ENCODE measurements at regions not wholly inside any gene's neighbourhood (a gene's known extent, or its start where the extent isn't known, plus 50 kb on each side); places are given as distances from the start of the nearest gene placed in this dataset.

- Histone ChIP-seq H3K9ac (ENCODE audit: low read length) (no peak overlapping the region), H3K4me3 (ENCODE audit: low read length) (no peak overlapping the region), H3K4me1 (ENCODE audit: control insufficient read depth, insufficient read depth, low read length) (no peaks in the 10 kb centered on the region), H3K27me3 (replicated peaks; ENCODE audit: control insufficient read depth, insufficient read depth, low read length) (no peaks in the 10 kb centered on the region), H3K9me3 (ENCODE audit: control insufficient read depth, low read length) (no peaks in the 10 kb centered on the region), H3K36me3 (ENCODE audit: control insufficient read depth, insufficient read depth, low read length, severe bottlenecking) (no peaks in the 10 kb centered on the region)
- no peak for DNase-seq (ENCODE audit: low read depth)
Measured at GRCh38 chr2:192854031-192854430, 659.3 kb upstream of the TMEFF2 start.

- no peak for DNase-seq (ENCODE audit: low read depth)
Measured at GRCh38 chr2:192828947-192829346, 634.2 kb upstream of the TMEFF2 start.

GRCh38 chr2:192828175-192828574 lies 633.4 kb upstream of the TMEFF2 start:
- Histone ChIP-seq H3K9me3 (ENCODE audit: control insufficient read depth, low read length) (no peaks in the 10 kb centered on the region), H3K9ac (ENCODE audit: low read length) (no peak overlapping the region), H3K36me3 (ENCODE audit: control insufficient read depth, insufficient read depth, low read length, severe bottlenecking) (no peaks in the 10 kb centered on the region), H3K27me3 (replicated peaks; ENCODE audit: control insufficient read depth, insufficient read depth, low read length) (no peaks in the 10 kb centered on the region), H3K4me3 (ENCODE audit: low read length) (no peak overlapping the region), H3K4me1 (ENCODE audit: control insufficient read depth, insufficient read depth, low read length) (no peaks in the 10 kb centered on the region)
- no peak for DNase-seq (ENCODE audit: low read depth)

More at GRCh38 chr2:192828947-192829346, 634.2 kb upstream of the TMEFF2 start:
- Histone ChIP-seq H3K9ac (ENCODE audit: low read length) (no peak overlapping the region), H3K9me3 (ENCODE audit: control insufficient read depth, low read length) (no peaks in the 10 kb centered on the region), H3K4me1 (ENCODE audit: control insufficient read depth, insufficient read depth, low read length) (no peaks in the 10 kb centered on the region), H3K36me3 (ENCODE audit: control insufficient read depth, insufficient read depth, low read length, severe bottlenecking) (no peaks in the 10 kb centered on the region), H3K27me3 (replicated peaks; ENCODE audit: control insufficient read depth, insufficient read depth, low read length) (no peaks in the 10 kb centered on the region), H3K4me3 (ENCODE audit: low read length) (no peak overlapping the region)

- no peak for DNase-seq (ENCODE audit: low read depth)
- no peaks in the 10 kb centered on the region for H3K36me3 ChIP-seq (ENCODE audit: control insufficient read depth, insufficient read depth, low read length, severe bottlenecking)
- H3K4me1 ChIP-seq (ENCODE audit: control insufficient read depth, insufficient read depth, low read length), result no peaks in the 10 kb centered on the region
- H3K9ac ChIP-seq (ENCODE audit: low read length), result no peak overlapping the region
- H3K4me3 ChIP-seq (ENCODE audit: low read length), result no peak overlapping the region
- H3K9me3 ChIP-seq (ENCODE audit: control insufficient read depth, low read length), result no peaks in the 10 kb centered on the region
- H3K27me3 ChIP-seq (replicated peaks; ENCODE audit: control insufficient read depth, insufficient read depth, low read length), result no peaks in the 10 kb centered on the region
Measured at GRCh38 chr2:192827735-192828134, 633.0 kb upstream of the TMEFF2 start.

- Histone ChIP-seq H3K9me3 (ENCODE audit: control insufficient read depth, low read length) (peaks cover 6% of the 10 kb centered on the region), H3K4me1 (ENCODE audit: control insufficient read depth, insufficient read depth, low read length) (no peaks in the 10 kb centered on the region), H3K36me3 (ENCODE audit: control insufficient read depth, insufficient read depth, low read length, severe bottlenecking) (no peaks in the 10 kb centered on the region), H3K4me3 (ENCODE audit: low read length) (no peak overlapping the region), H3K27me3 (replicated peaks; ENCODE audit: control insufficient read depth, insufficient read depth, low read length) (no peaks in the 10 kb centered on the region), H3K9ac (ENCODE audit: low read length) (no peak overlapping the region)
- no peak for DNase-seq (ENCODE audit: low read depth)
Measured at GRCh38 chr2:192814376-192814775, 619.6 kb upstream of the TMEFF2 start.

GRCh38 chr2:192813341-192813740 lies 618.6 kb upstream of the TMEFF2 start:
- Histone ChIP-seq H3K27me3 (replicated peaks; ENCODE audit: control insufficient read depth, insufficient read depth, low read length) (no peaks in the 10 kb centered on the region), H3K36me3 (ENCODE audit: control insufficient read depth, insufficient read depth, low read length, severe bottlenecking) (no peaks in the 10 kb centered on the region), H3K9ac (ENCODE audit: low read length) (no peak overlapping the region), H3K4me3 (ENCODE audit: low read length) (no peak overlapping the region), H3K9me3 (ENCODE audit: control insufficient read depth, low read length) (peaks cover 16% of the 10 kb centered on the region), H3K4me1 (ENCODE audit: control insufficient read depth, insufficient read depth, low read length) (no peaks in the 10 kb centered on the region)
- no peak for DNase-seq (ENCODE audit: low read depth)

- Histone ChIP-seq H3K27me3 (replicated peaks; ENCODE audit: control insufficient read depth, insufficient read depth, low read length) (no peaks in the 10 kb centered on the region), H3K4me3 (ENCODE audit: low read length) (no peak overlapping the region), H3K9me3 (ENCODE audit: control insufficient read depth, low read length) (peaks cover 16% of the 10 kb centered on the region), H3K4me1 (ENCODE audit: control insufficient read depth, insufficient read depth, low read length) (no peaks in the 10 kb centered on the region), H3K36me3 (ENCODE audit: control insufficient read depth, insufficient read depth, low read length, severe bottlenecking) (no peaks in the 10 kb centered on the region), H3K9ac (ENCODE audit: low read length) (no peak overlapping the region)
- no peak for DNase-seq (ENCODE audit: low read depth)
Measured at GRCh38 chr2:192809173-192809572, 614.4 kb upstream of the TMEFF2 start.

- no peak for DNase-seq (ENCODE audit: low read depth)
- no peaks in the 10 kb centered on the region for H3K9me3 ChIP-seq (ENCODE audit: control insufficient read depth, low read length)
- no peaks in the 10 kb centered on the region for H3K4me1 ChIP-seq (ENCODE audit: control insufficient read depth, insufficient read depth, low read length)
- H3K36me3 ChIP-seq (ENCODE audit: control insufficient read depth, insufficient read depth, low read length, severe bottlenecking), result no peaks in the 10 kb centered on the region
- H3K9ac ChIP-seq (ENCODE audit: low read length), result no peak overlapping the region
- H3K4me3 ChIP-seq (ENCODE audit: low read length), result no peak overlapping the region
- no peaks in the 10 kb centered on the region for H3K27me3 ChIP-seq (replicated peaks; ENCODE audit: control insufficient read depth, insufficient read depth, low read length)
Measured at GRCh38 chr2:192783643-192784042, 588.9 kb upstream of the TMEFF2 start.

GRCh38 chr2:192775459-192776262 lies 580.9 kb upstream of the TMEFF2 start:
- H3K4me3 ChIP-seq (ENCODE audit: low read length), result no peak overlapping the region
- H3K9ac ChIP-seq (ENCODE audit: low read length), result no peak overlapping the region
- DNase-seq (ENCODE audit: low read depth), result peak; percentile 15
- no peaks in the 10 kb centered on the region for H3K9me3 ChIP-seq (ENCODE audit: control insufficient read depth, low read length)
- no peaks in the 10 kb centered on the region for H3K36me3 ChIP-seq (ENCODE audit: control insufficient read depth, insufficient read depth, low read length, severe bottlenecking)
- H3K4me1 ChIP-seq (ENCODE audit: control insufficient read depth, insufficient read depth, low read length), result no peaks in the 10 kb centered on the region
- no peaks in the 10 kb centered on the region for H3K27me3 ChIP-seq (replicated peaks; ENCODE audit: control insufficient read depth, insufficient read depth, low read length)

GRCh38 chr2:192775011-192775410 lies 580.3 kb upstream of the TMEFF2 start:
- no peak for DNase-seq (ENCODE audit: low read depth)
- Histone ChIP-seq H3K9ac (ENCODE audit: low read length) (no peak overlapping the region), H3K27me3 (replicated peaks; ENCODE audit: control insufficient read depth, insufficient read depth, low read length) (no peaks in the 10 kb centered on the region), H3K36me3 (ENCODE audit: control insufficient read depth, insufficient read depth, low read length, severe bottlenecking) (no peaks in the 10 kb centered on the region), H3K4me3 (ENCODE audit: low read length) (no peak overlapping the region), H3K9me3 (ENCODE audit: control insufficient read depth, low read length) (no peaks in the 10 kb centered on the region), H3K4me1 (ENCODE audit: control insufficient read depth, insufficient read depth, low read length) (no peaks in the 10 kb centered on the region)

- no peak overlapping the region for H3K4me3 ChIP-seq (ENCODE audit: low read length)
- no peaks in the 10 kb centered on the region for H3K27me3 ChIP-seq (replicated peaks; ENCODE audit: control insufficient read depth, insufficient read depth, low read length)
- no peak overlapping the region for H3K9ac ChIP-seq (ENCODE audit: low read length)
- no peaks in the 10 kb centered on the region for H3K36me3 ChIP-seq (ENCODE audit: control insufficient read depth, insufficient read depth, low read length, severe bottlenecking)
- no peak for DNase-seq (ENCODE audit: low read depth)
- H3K9me3 ChIP-seq (ENCODE audit: control insufficient read depth, low read length), result no peaks in the 10 kb centered on the region
- H3K4me1 ChIP-seq (ENCODE audit: control insufficient read depth, insufficient read depth, low read length), result no peaks in the 10 kb centered on the region
Measured at GRCh38 chr2:192773044-192773443, 578.3 kb upstream of the TMEFF2 start.
